Activated CD8-positive, alpha-beta T cell treated with anti-CD3 and anti-CD28 coated beads for 36 hours (primary cell): ENCODE measurements at regions not wholly inside any gene's neighbourhood (a gene's known extent, or its start where the extent isn't known, plus 50 kb on each side); places are given as distances from the start of the nearest gene placed in this dataset.
"Not testable (repeated sequence)": the region's sequence is repeated elsewhere in the genome, so short reads cannot be mapped to it uniquely, and the experiment has no call there.

Source experiments
- ATAC-seq: fragments of 200-7000 bp; cut with Tn5 transposase; one replicate; pipeline ENCODE4 v1.10.0; 2021; ENCODE audit warnings: mild to moderate bottlenecking, moderate library complexity
- CTCF ChIA-PET: fragments of 350-600 bp; sonication (Branson Sonifier 250); formaldehyde crosslinking; loops from one replicate; lab custom pipeline; 2021; ENCODE audit warnings: antibody characterized with exemption; lab: Charles Lee
- POLR2A ChIA-PET: fragments of 350-600 bp; sonication (Branson Sonifier 250); formaldehyde crosslinking; loops from one replicate; lab custom pipeline; 2021; ENCODE audit warnings: antibody characterized with exemption; lab: Charles Lee
- DNase-seq: peaks from one replicate; pipeline ENCODE4 v3.0.0-alpha.2; 2020
- H3K27ac Mint-ChIP-seq: one replicate; pipeline ENCODE4 v1.8.0; 2021; ENCODE audit warnings: mild to moderate bottlenecking, mixed read lengths
- H3K27me3 Mint-ChIP-seq: one replicate; pipeline ENCODE4 v1.8.0; 2021; ENCODE audit warnings: mixed read lengths
- H3K36me3 Mint-ChIP-seq: one replicate; pipeline ENCODE4 v1.8.0; 2021; ENCODE audit warnings: low read depth, mixed read lengths
- H3K4me1 Mint-ChIP-seq: one replicate; pipeline ENCODE4 v1.8.0; 2021; ENCODE audit warnings: low read depth, mixed read lengths
- H3K4me3 Mint-ChIP-seq: one replicate; pipeline ENCODE4 v1.8.0; 2021; ENCODE audit warnings: mild to moderate bottlenecking, moderate library complexity, mixed read lengths
- H3K9me3 Mint-ChIP-seq: one replicate; pipeline ENCODE4 v1.8.0; 2021; ENCODE audit warnings: mixed read lengths
- CTCF ChIP-seq: fragments of 200-600 bp; IDR thresholded peaks from one replicate; pipeline ENCODE4 v1.8.0; 2022; ENCODE audit warnings: antibody characterized with exemption, mild to moderate bottlenecking
- intact Hi-C: fragments of 100-400 bp; cut with micrococcal nuclease; formaldehyde crosslinking; loops from one replicate; pipeline ENCODE4 v1.10.0; 2022

- no peak for DNase-seq
- H3K27me3 Mint-ChIP-seq, result no peaks in the 10 kb centered on the region
- H3K27ac Mint-ChIP-seq, result no peak overlapping the region
- H3K4me1 Mint-ChIP-seq, result no peaks in the 10 kb centered on the region
- H3K9me3 Mint-ChIP-seq, result peaks cover 3% of the 10 kb centered on the region
- H3K36me3 Mint-ChIP-seq, result no peaks in the 10 kb centered on the region
- ATAC-seq, result no peak
- intact Hi-C loops, result no loop called here
- TF ChIP-seq CTCF, result no peak
- POLR2A ChIA-PET, result no interaction called here
- no peak overlapping the region for H3K4me3 Mint-ChIP-seq
- CTCF ChIA-PET, result no interaction called here
These were observed 257.3 kb upstream of the EDNRA start for GRCh38 chr4:147223576-147223975.

DNA sequence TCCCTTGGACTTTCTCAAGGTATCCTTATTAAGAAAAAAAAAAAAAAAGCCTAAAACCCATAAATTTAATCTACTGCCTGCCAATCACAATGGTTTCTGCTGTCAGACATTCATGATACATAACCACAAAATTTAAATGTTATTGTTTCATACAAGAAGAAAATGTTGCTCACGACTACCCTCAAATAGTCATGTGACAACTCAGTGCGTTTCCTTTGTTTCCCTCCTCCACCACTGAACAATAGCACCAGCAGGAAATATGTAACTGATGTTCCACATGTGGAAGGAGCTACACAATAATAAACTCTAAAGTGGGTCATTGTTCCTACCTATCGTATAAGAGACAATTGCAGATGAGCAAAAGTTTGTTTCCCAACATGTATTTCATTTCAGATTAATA lies 244.1 kb upstream of the EDNRA start:
- Mint-ChIP-seq H3K27ac (no peak overlapping the region), H3K4me3 (no peak overlapping the region), H3K4me1 (no peaks in the 10 kb centered on the region), H3K36me3 (no peaks in the 10 kb centered on the region), H3K27me3 (no peaks in the 10 kb centered on the region), H3K9me3 (no peaks in the 10 kb centered on the region)
- ChIA-PET POLR2A (no interaction called here), CTCF (no interaction called here)
- intact Hi-C loops, result no loop called here
- ATAC-seq (no peak), DNase-seq (no peak)
- TF ChIP-seq CTCF, result no peak

DNA sequence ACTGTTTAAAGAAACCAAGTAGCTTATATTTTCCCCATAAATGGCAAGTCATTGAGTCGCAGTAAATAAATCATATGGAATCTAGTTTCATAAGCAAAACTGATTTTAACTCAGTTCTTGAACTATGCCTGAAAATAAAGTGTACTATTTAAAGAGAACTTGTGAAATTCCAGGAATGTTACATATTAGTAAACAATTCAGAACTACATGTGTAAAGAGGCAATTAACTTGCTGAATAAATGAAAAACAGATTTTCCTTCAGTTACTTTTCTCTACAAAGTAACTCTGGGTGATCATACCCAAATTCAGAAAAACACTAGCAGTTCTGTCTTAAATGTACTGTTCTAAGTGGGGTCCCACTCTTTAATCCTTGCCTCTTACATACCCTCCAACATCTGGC lies 236.1 kb upstream of the EDNRA start:
- POLR2A ChIA-PET, result no interaction called here
- H3K9me3 Mint-ChIP-seq, result no peaks in the 10 kb centered on the region
- no peak overlapping the region for H3K27ac Mint-ChIP-seq
- H3K36me3 Mint-ChIP-seq, result no peaks in the 10 kb centered on the region
- H3K27me3 Mint-ChIP-seq, result no peaks in the 10 kb centered on the region
- TF ChIP-seq CTCF, result no peak
- no peak for ATAC-seq
- CTCF ChIA-PET, result interaction anchor here (1.1 kb wide), 1 partner anchor 148 kb away, joined by 3 read pairs; no protein-coding TSS in a partner anchor
- no peaks in the 10 kb centered on the region for H3K4me1 Mint-ChIP-seq
- no peak for DNase-seq
- H3K4me3 Mint-ChIP-seq, result no peak overlapping the region
- intact Hi-C loops, result no loop called here

DNA sequence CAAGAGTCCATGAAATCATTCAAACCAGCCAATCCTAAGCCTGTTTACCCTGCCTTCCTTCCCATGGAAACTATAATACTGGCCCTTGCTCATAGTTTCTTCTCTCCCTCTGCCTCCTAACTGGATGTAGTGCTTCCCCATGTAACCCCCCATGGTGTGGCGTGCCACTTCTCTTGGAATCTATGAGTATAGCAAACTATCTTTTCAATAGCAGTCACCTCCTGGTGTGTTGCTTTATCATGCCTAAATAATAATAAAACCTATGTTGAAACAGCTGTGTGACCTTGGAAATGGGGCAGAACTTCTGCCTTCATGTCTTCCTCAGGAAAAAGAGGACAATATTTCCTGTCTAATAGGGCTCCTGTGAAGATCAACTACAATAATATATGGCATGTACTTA lies 234.8 kb upstream of the EDNRA start:
- Mint-ChIP-seq H3K27ac (no peak overlapping the region), H3K36me3 (no peaks in the 10 kb centered on the region), H3K9me3 (no peaks in the 10 kb centered on the region), H3K27me3 (no peaks in the 10 kb centered on the region), H3K4me3 (no peak overlapping the region), H3K4me1 (no peaks in the 10 kb centered on the region)
- DNase-seq (no peak), ATAC-seq (no peak)
- no peak for TF ChIP-seq CTCF
- ChIA-PET POLR2A (no interaction called here), CTCF (no interaction called here)
- intact Hi-C loops, result no loop called here

- H3K4me1 Mint-ChIP-seq, H3K9me3 Mint-ChIP-seq, H3K36me3 Mint-ChIP-seq, POLR2A ChIA-PET, DNase-seq, H3K27ac Mint-ChIP-seq, intact Hi-C loops, H3K27me3 Mint-ChIP-seq, CTCF ChIA-PET, H3K4me3 Mint-ChIP-seq, ATAC-seq: not testable (repeated sequence)
These were observed 234.4 kb upstream of the EDNRA start for GRCh38 chr4:147246528-147246927.

DNA sequence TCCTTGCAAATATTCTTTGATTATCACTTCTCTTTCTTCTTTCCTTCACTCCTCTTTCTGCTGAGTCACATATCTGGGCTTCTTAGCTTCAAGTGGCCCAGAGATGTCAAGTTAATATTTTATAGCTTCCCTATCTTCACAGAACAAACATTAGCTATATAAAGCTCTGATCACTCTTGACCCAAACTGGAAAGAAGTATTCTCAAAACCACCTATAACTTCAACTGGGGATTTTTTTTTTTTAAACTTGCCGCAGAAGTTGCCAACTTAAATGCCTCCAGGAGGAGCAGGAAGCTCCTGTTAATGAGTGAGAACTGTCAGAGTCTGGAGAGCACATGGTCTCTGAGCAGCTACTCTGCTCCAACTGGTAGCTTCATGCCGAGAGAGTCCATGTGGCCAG lies 233.3 kb upstream of the EDNRA start:
- TF ChIP-seq CTCF, result no peak
- CTCF ChIA-PET, result no interaction called here

More for the DNA sequence above, 233.3 kb upstream of the EDNRA start:
- ATAC-seq (no peak), DNase-seq (no peak)
- H3K4me1 Mint-ChIP-seq, result no peaks in the 10 kb centered on the region
- no peaks in the 10 kb centered on the region for H3K27me3 Mint-ChIP-seq
- intact Hi-C loops, result no loop called here
- H3K27ac Mint-ChIP-seq, result no peak overlapping the region
- no peaks in the 10 kb centered on the region for H3K36me3 Mint-ChIP-seq
- POLR2A ChIA-PET, result no interaction called here
- no peak overlapping the region for H3K4me3 Mint-ChIP-seq
- no peaks in the 10 kb centered on the region for H3K9me3 Mint-ChIP-seq
